GM19397 (cell line): ENCODE measurements at regions not wholly inside any gene's neighbourhood (a gene's known extent, or its start where the extent isn't known, plus 50 kb on each side); places are given as distances from the start of the nearest gene placed in this dataset.
"Not testable (repeated sequence)": the region's sequence is repeated elsewhere in the genome, so short reads cannot be mapped to it uniquely, and the experiment has no call there.

ENCODE experiments used
- ATAC-seq: cut with Tn5 transposase; IDR thresholded peaks from one replicate; pipeline ENCODE4 v1.9.1; 2021; ENCODE audit warnings: mild to moderate bottlenecking, moderate library complexity; ENCODE audit not compliant: unreplicated experiment

DNA sequence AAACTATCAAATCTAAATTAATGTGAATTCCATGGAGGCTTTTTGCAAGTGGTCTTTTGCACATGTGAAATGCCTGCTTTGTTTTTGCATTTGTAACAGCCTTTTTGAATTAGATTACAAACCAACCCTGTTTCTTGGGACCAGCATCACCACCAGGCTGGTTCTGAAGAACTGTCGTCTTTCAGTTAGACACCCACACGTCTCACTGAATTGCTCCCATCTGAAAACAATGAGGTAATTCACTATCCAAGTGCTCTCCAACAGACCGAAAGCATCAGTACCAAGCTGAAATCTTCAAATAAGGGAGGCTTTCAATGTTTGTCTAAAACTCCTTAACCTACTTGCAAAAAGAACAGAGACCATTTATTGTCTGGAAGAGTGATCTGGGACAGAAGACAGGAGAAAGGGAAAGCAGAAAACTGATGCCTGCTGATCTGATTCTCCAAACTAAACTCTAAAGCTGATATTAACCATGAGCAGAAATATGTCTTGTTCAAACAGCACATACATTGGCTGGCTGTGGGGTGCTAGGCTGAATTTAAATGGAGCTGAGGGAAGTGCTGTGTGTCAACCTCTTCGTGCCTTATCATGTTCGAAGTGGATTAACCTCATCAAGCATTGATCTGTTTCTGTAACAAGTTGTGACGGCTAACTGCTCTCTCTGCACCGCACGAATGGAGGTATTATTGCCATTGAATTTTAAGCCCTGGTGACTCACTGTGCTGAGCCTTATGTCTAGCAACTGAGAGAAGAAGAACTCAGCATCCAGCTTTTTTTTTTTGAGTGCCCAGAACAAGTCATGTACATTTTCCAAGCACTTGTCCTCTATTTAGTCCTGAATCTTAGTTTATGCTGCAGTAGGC is 213.7 kb upstream of the P2RY1 start:
- ATAC-seq, result no peak

DNA sequence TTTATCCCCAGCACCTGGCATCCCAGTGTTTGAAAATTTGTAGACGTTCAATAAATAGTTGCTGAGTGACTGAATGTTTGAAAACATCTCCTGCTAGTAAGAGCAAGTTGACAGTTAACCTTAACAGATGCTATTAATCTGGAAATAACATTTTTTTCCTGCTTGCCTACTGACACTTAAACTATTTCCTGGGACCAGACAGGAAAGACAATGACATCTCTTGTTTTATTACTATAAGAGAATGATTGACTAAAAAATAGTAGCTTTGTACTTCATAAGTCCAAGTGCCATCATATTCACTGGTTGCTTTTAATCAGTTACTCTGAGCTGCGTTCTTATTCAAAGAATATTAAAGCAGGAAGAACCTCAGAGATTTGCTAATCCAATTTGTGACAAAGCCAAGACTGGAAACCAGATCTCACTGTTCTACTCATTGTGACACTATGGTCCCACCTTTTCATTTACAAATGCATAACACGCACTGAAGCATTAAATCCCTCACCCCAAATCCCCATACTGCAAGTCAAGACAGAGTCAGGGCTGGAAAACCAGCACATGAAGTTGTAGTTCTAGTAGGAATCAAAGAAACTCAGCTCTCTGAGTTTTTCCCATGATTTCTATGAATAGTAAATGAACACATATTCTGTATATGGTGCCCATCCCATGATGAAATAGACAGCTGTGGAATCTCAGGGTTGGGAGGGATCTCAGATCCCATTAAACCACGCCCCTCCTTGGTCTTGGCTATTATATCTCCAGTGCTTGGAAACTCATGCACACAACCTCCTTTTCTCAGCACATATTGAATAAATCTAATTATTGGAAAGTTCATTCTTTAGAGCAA is 212.7 kb upstream of the P2RY1 start:
- ATAC-seq, result no peak

DNA sequence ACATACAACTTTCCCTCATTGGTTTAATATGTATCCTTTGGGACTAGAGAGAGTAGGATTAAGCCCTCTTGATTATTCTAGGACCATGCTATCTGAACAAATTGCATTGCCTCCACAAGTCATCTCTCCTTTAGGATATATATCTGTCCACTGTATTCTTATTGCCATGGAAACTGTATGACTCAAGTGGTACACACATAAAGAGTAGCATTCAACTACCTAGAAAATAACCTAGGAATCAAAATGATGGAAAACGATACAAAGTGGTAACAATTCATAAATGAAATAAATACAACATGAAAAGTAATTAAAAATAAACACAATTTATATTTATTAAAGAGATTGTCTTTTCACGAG is 212.1 kb upstream of the P2RY1 start:
- ATAC-seq, result no peak

DNA sequence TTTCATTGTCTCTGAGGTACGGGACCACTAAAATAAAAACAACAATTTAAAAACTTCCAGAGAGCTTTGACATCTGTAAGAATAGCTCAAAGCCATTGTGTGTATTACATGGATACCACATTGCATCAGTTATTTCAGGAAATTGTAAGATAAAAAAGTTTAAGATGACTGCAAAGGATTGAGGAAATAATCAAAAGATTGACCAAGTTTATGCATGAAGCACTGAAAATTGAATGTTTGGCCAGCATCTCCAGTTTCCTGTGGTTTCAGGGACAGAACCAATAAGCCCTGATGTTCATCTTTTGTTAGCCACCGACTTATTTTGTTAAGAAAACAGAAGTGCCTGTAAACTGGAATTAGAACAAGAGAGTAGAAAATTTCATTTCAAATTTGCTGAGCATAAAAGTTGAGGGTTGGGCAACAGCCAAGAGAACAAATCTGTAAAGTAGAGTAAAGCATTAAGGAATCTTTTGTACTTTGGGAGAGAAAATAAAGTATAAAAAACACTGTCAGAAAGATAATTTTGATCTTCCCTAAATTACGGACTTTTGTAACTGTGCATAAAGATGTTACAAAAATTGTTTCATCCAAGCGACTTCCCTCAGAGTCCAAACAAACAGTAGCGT is 211.5 kb upstream of the P2RY1 start:
- ATAC-seq, result no peak

DNA sequence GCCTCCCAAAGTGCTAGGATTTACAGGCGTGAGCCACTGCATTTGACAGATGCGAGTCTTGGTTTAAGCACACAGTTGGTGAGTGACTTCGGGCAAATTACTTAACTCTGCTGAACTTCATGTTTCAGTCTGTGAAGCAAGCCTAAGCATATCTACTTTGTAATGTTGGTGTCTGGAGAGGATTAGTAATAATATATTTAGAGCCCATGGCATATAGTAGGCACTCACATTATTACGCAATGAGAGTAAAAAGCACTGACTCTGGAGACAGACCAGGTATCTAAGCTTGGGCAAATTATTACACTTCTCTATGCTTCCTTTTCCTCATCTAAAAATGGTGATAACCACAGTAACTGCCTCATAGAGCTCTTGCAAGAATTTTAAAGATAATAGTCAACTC is 208.7 kb upstream of the P2RY1 start:
- ATAC-seq, result no peak

DNA sequence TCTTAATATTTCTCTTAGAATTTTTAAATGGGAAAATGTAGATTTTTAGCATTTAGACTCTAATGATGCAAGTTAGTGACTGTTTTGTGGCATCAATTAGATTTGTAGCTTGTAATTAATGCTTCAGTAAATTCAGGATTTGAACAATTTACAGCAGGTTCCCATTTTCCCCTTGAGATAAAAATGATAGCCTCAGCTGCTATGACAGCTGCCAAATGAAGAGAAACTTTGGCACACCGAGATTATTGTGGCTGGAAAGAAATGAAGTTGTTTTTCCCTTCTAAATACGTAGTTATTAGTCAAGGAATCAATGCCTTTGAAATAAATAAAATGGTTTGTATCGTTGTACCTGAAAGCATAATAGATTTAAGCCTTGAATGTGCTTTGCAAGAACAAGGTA is 206.4 kb upstream of the P2RY1 start:
- no peak for ATAC-seq

DNA sequence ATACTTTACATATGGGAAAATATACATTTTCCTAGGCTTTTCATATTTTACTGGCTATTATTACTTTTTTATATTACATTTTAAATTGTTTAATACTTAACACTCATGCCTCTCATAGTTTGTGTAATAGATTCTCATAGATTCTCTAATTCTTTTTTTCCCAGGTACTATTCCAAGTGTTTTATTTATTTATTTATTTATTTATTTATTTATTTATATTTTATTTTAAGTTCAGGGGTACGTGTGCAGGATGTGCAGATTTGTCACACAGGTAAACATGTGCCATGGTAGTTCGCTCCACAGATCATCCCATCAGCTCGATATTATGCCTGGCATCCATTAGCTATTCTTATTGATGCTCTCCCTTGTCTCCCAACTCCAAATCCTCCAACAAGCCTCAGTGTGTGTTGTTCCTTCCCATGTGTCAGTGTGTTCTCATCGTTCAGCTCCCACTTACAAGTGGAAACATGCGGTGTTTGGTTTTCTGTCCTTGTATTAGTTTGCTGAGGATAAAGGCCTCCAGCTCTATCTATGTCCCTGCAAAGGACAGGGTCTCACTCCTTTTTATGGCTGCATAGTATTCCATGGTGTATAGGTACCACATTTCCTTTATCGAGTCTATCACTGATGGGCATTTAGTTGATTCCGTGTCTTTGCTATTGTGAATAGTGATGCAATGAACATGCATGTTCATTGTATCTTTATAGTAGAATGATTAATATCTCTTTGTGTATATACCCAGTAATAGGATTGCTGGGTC is 205.4 kb upstream of the P2RY1 start:
- no peak for ATAC-seq

DNA sequence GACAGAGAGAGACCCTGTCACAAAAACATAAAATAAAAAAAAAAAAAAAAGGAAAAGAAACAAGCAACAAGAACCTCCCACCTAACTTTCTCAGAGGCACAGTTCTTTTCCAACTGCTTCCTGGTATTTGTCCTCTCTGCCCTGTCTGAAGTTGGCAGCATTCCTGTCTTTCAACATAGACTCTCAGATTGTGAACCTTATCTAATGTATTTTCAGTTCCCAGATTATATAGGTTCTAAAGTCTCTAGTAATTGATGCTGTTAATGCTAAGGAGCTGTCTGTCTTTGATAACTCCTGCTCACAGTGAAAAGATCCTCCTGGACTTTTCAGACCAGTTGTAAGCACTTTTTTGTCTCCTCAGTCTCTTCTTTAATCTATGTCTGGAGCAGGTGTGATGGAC is 199.5 kb upstream of the P2RY1 start:
- no peak for ATAC-seq

DNA sequence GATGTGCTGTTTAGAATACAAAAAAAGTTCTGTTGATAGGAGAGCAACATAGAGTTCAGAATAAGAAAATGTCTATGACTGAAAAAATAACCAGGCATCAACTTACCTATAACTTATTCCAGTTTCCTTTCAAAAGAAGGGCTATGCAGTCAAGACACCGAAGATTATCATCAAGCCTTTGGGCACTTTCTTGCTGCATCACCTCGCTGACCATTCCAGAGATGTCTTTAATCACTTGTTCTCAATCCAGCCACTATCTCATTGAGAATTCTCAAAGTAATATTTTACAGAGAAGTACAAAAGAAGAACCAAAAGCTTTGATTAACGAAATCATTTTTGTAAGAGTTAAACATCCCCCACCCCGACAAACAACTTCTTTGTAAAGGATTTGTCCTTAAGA is 198.3 kb upstream of the P2RY1 start:
- ATAC-seq, result no peak

DNA sequence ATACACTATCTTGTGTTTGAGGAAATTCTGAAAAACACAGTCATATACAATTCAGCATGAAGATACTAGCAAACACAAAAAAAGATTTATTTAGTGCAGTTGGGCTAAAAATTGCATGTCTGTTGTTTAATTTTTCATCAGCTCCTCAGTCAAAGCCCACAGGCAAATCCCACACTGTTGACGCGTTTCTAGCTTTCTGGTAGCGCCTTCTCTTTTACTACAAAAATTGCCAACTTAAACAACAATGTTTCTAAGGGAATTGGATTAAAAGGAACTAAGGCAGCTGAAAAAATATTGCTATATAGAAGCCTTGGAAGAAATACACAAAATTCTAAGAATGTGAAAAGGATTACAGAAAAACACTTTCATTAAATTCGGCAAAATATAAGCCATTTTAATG is 196.7 kb upstream of the P2RY1 start:
- no peak for ATAC-seq

DNA sequence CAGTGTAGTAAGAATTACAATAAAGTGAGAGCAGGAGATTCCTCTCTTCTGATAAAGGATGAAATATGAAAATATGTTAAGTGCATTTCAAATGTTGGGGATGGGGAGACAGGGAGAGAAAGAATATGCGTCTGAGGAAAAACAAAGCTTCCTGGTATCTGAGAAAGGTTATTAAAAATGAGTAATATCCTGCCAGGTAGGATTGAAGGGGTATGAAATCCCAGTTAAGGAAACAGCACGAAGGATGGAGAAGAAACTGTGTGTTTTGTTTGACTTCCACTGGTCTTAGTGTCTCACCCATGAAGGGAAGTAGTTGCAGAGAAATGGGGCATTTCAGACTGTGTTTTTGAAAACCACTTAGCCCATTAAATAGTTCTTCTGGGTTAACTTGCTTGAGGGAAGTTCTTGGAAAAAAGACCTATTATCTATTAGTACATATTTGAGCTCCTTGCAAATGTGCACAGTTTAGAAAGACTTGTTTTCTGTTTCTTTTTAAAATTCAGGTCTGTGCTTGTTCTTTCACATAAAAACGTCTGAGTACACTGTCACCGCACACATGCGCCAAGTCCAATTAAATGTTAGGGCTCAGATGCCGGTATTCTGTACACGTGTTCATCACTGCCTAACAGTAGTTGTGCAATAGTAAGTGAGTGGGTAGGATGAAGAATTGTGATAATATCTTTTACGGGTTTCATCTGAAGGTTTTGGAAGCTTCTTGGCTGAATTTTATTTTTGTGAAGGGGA is 196.1 kb upstream of the P2RY1 start:
- ATAC-seq, result no peak

DNA sequence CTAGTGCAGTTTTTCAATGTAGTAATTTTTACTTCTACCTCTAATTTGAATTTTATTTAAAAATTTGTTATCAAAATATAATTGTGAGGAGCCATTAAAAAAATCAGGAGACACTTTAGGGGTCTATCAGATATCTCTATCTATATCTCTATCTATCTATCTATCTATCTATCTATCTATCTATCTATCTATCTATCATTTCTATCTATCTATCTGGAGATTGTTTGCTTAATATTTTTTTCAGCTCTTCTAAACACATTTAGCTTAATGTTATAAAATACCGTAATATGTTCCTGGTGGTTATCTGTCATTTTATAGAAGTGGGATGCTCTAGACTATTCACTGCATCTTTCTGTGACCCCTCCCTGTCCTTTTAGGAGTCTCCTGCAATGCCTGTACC is 193.7 kb upstream of the P2RY1 start:
- no peak for ATAC-seq

DNA sequence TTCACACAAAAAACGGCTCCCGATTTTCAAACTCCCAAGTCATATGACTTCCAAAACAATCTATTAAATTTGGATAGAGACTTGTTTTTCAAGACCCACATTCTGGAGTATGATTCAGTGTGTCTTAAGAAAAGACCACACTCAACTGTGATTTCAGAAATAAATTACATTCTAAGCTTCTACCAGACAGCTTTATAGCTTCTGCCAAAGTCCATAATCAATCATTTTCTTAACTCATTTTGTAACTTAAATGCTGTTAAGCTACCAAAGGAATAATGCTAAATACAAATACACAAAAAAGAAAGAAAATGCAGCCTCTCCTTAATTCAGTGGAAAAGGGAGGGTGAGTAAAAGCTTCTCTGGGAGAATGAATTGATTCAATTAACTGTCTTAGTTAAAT is 192.3 kb upstream of the P2RY1 start:
- no peak for ATAC-seq

DNA sequence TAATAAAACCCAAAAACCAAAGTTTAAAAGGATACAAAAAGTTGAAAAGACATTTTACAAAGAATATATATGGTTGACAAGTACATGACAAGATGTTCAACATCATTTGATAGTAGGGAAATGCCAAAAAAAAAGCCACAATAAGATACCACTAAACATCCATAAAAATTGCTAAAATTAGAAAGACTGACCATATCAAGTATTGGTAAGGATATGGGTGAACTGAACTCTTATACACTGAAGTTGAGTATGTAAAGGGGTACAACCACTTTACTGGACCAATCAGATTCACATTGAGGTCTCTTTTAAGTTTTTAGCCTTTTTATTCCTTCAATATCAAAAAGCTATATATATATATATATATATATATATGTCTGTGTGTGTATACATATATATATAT is 190.5 kb upstream of the P2RY1 start:
- no peak for ATAC-seq

DNA sequence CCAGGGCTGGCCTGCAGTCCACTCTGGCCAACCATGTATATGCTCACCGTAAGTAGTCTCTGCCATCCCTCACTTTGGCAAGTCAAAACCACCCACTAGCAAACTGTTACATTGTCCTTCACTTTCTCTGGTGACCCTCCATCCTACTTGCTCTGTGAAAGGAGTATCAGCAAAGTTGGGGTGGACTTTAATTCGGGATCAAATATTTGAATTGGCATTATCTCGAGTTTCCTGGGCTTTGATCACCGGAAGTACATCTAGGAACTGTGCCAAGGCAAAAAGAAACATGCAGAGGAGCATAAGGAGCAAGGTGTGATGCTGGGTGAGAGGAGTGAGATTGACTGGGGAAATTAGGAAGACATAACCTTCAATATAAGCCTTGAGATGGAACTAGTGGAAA is 188.9 kb upstream of the P2RY1 start:
- no peak for ATAC-seq

DNA sequence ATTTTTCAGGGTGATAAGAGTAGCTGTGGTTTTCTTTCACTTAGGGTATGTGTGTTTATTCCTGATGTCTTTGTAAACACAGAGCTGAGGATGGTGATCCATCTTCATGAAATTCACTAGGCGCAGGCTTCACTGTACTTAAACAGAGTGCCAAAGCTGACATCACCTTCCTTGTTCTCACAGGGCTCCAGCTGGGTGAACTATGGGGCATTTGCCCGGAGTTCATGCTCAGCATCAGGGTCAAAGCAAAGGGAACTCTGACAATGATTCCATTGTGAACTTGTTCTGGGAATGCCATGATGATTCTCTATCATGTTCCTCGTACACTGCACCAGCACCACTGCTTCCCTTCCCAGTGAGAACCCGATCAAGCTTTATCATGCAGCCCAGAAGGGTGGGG is 184.8 kb upstream of the P2RY1 start:
- no peak for ATAC-seq

DNA sequence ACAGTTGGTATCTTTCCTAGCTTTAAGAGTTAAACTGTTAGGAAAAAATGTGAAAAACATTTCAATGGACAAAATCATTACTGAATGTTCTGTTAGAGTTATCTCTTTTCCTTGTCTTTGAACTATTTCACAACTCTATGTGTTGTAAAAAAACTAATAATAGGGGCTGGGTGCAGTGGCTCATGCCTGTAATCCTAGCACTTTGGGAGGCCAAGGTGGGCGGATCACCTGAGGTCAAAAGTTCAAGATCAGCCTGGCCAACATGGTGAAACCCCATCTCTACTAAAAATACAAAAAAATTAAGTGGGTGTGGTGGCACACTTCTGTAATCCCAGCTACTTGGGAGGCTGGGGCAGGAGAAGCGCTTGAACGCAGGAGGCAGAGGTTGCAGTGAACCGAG is 184.0 kb upstream of the P2RY1 start:
- not testable (repeated sequence) for ATAC-seq

DNA sequence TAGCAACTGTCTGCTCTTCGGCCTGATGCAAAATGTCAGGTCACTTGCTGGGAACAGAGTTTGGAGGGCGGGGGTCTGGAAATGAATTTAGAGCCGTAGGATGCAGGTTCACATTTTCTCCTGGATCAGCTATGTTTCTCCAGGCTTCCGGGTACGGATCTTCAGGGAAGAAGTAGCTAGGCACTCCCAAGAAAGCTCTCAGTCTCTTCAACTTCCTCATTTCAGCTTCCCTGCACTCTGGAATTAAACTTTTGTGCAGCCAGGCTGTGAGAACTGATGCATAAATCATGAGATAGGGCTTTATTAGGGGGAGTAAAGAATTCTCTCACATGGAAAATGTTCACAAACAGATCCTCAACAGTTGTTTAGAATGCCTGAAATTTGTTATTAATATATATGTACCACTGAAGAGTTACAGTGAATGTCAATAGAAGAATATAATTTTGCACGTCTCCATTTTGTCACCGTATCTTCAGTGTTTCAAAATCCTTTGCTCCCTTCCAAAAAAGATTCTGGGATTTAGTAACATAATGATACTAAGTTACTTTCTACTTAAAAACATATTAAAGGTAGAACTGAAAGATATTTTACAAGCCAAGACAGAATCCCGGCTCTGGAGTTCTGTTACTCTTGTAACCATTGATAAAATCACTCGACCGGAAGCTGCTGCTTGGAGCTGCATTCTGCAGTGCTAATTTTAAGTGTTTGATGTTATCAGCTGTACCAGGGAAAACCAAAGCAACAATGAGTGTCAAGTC is 178.5 kb upstream of the P2RY1 start:
- ATAC-seq, result no peak

DNA sequence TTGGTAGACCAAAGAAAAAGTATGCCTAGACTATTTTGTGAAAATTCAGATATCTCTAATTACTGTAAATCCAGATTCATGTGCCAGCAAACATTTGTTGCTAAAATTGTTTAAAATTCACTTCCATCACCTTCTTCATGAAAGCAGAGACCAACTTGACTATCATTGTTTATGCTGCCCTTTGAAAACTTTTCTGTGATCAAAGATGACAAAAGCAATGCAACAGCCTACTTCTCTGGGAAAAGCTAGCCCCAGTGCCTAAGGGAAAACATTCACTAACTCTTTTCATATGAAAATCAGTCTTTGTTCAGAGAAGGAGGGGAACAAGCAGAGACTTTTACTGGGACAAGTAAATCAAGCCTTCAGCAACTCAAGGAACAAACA is 178.0 kb upstream of the P2RY1 start:
- no peak for ATAC-seq
